ENCODE measurements at regions not wholly inside any gene's neighbourhood (a gene's known extent, or its start where the extent isn't known, plus 50 kb on each side); places are given as distances from the start of the nearest gene placed in this dataset.

GRCh38 chr3:83434880-83435587 is 1523.8 kb upstream of the CADM2 start:
- TF ChIP-seq CTCF (IDR thresholded peaks at IDR 0.05; ENCODE audit: poor library complexity) (no peak), EZH2 (IDR thresholded peaks at IDR 0.05; ENCODE audit: borderline replicate concordance) (no peak), EZH2phosphoT487 (IDR thresholded peaks at IDR 0.05; ENCODE audit: low read depth, severe bottlenecking, unreplicated experiment) (no peak)

Measured in hepatocyte (in vitro differentiated cells).